SK-N-SH (cell line): ENCODE measurements at regions not wholly inside any gene's neighbourhood (a gene's known extent, or its start where the extent isn't known, plus 50 kb on each side); places are given as distances from the start of the nearest gene placed in this dataset.

Experiments
- CTCF ChIA-PET: fragments of 300-600, 350-600 bp; formaldehyde crosslinking; extraction: SDS; loops from one replicate; lab custom pipeline; 2021; lab: Yijun Ruan, JAX
- POLR2A ChIA-PET: fragments of 350-600 bp; sonication (Branson Sonifier 250); formaldehyde crosslinking; extraction: SDS; loops from one replicate; lab custom pipeline; 2020; ENCODE audit warnings: antibody characterized with exemption, inconsistent platforms; lab: Yijun Ruan, JAX
- DNase-seq: peaks from one replicate; pipeline ENCODE4 v3.0.0; 2012
- H2AFZ ChIP-seq: fragments of 200-600 bp; sonication (generic); 2 replicates; pipeline ENCODE4 v1.8.1; 2016; ENCODE audit warnings: antibody characterized with exemption, mild to moderate bottlenecking, low read depth
- H3F3A ChIP-seq: fragments of 200-600 bp; sonication (generic); replicated peaks from 2 replicates; pipeline ENCODE3; 2016; ENCODE audit warnings: antibody characterized with exemption, mild to moderate bottlenecking; ENCODE audit not compliant: insufficient read depth
- H3K27ac ChIP-seq, 2 experiments: fragments of 200-500 bp in 1 of 2; fragments of 200-600 bp in 1 of 2; sonication (Bioruptor generic) in 1 of 2; sonication (generic), shearing (Covaris generic) in 1 of 2; 2 replicates each; pipeline versions ENCODE4 v1.5.1 to v1.6.1; 2014 to 2016; ENCODE audit warnings: low read depth in 2 of 2, inconsistent platforms in 1 of 2, low read length in 1 of 2, mild to moderate bottlenecking in 1 of 2, mixed read lengths in 1 of 2
- H3K27me3 ChIP-seq: fragments of 200-600 bp; sonication (generic), shearing (Covaris generic); 2 replicates; pipeline ENCODE4 v1.6.1; 2016; ENCODE audit warnings: mixed run types; ENCODE audit not compliant: insufficient read depth
- H3K36me3 ChIP-seq, 2 experiments: fragments of 200-500 bp in 1 of 2; fragments of 200-600 bp in 1 of 2; sonication (Bioruptor generic) in 1 of 2; sonication (generic) in 1 of 2; replicated peaks in 1 of 2; 2 replicates each; pipeline versions ENCODE3 to v1.5.1; 2014 to 2016; ENCODE audit warnings: low read length in 1 of 2, mild to moderate bottlenecking in 1 of 2; ENCODE audit not compliant: insufficient read depth in 2 of 2, control insufficient read depth in 1 of 2
- H3K4me1 ChIP-seq, 2 experiments: fragments of 200-500 bp in 1 of 2; fragments of 200-600 bp in 1 of 2; sonication (Bioruptor generic) in 1 of 2; sonication (generic), shearing (Covaris generic) in 1 of 2; 2 replicates each; pipeline versions ENCODE4 v1.5.1 to v1.6.1; 2014 to 2016; ENCODE audit warnings: low read depth in 1 of 2, low read length in 1 of 2, mixed run types in 1 of 2; ENCODE audit not compliant: insufficient read depth in 2 of 2, control insufficient read depth in 1 of 2
- H3K4me2 ChIP-seq: fragments of 200-600 bp; sonication (generic), shearing (Covaris generic); 2 replicates; pipeline ENCODE4 v1.6.1; 2017; ENCODE audit warnings: mixed run types
- H3K4me3 ChIP-seq, 2 experiments: fragments of 200-500 bp in 1 of 2; fragments of 200-600 bp in 1 of 2; sonication (Bioruptor generic) in 1 of 2; sonication (generic), shearing (Covaris generic) in 1 of 2; 2 replicates each; pipeline versions ENCODE4 v1.5.1 to v1.8.1; 2014 to 2016; ENCODE audit warnings: low read depth in 2 of 2, inconsistent platforms in 1 of 2, low read length in 1 of 2, mild to moderate bottlenecking in 1 of 2, mixed read lengths in 1 of 2, moderate library complexity in 1 of 2
- H3K79me2 ChIP-seq: fragments of 200-600 bp; sonication (generic); 2 replicates; pipeline ENCODE4 v1.8.1; 2017; ENCODE audit warnings: mild to moderate bottlenecking; ENCODE audit not compliant: insufficient read depth
- H3K9ac ChIP-seq: fragments of 200-600 bp; sonication (generic); 2 replicates; pipeline ENCODE4 v1.6.1; 2017; ENCODE audit warnings: mixed run types
- H3K9me2 ChIP-seq: fragments of 200-600 bp; sonication (generic); 2 replicates; pipeline ENCODE4 v1.6.1; 2017; ENCODE audit warnings: mixed run types
- H3K9me3 ChIP-seq: fragments of 200-600 bp; sonication (generic); 2 replicates; pipeline ENCODE4 v1.6.1; 2017; ENCODE audit warnings: mixed run types, mild to moderate bottlenecking, moderate library complexity
- H4K20me1 ChIP-seq: fragments of 200-600 bp; sonication (generic); 2 replicates; pipeline ENCODE4 v1.6.1; 2017; ENCODE audit warnings: mild to moderate bottlenecking, mixed run types; ENCODE audit not compliant: insufficient read depth
- NFIC ChIP-seq: IDR thresholded peaks from 2 replicates; pipeline ENCODE4 v1.4.0; 2012; ENCODE audit warnings: borderline replicate concordance
- POLR2AphosphoS5 ChIP-seq: IDR thresholded peaks from 2 replicates; pipeline ENCODE4 v1.6.1; 2012; ENCODE audit warnings: low read depth, low read length
- RAD21 ChIP-seq: IDR thresholded peaks from 2 replicates; pipeline ENCODE4 v1.6.1; 2012; ENCODE audit warnings: mild to moderate bottlenecking, low read length
- TAF1 ChIP-seq: IDR thresholded peaks from 2 replicates; pipeline ENCODE4 v1.6.1; 2012; ENCODE audit warnings: low read depth, mild to moderate bottlenecking, low read length, moderate library complexity, borderline replicate concordance
- TCF12 ChIP-seq: IDR thresholded peaks from 2 replicates; pipeline ENCODE4 v1.4.0; 2012
- USF1 ChIP-seq: IDR thresholded peaks from 2 replicates; pipeline ENCODE4 v1.4.0; 2012; ENCODE audit warnings: low read depth, borderline replicate concordance
- USF2 ChIP-seq: fragments of 150-350 bp; IDR thresholded peaks from 2 replicates; pipeline ENCODE4 v1.6.1; 2017; ENCODE audit warnings: antibody characterized with exemption, low read length, low read depth, borderline replicate concordance
- WGBS: methylation state at CpG from one replicate; pipeline ENCODE4 v1.1.6; 2017; ENCODE audit warnings: low lambda C conversion rate; 5-methylcytosine and 5-hydroxymethylcytosine counted together
- TF ChIP-seq, protein P1 (sequence below): fragments of 200-600 bp; sonication (generic); IDR thresholded peaks from 2 replicates; pipeline ENCODE4 v1.6.1; 2017; ENCODE audit warnings: antibody characterized with exemption, mild to moderate bottlenecking, moderate library complexity
- TF ChIP-seq, protein P2 (sequence below): IDR thresholded peaks from 2 replicates; pipeline ENCODE4 v1.6.1; 2012; ENCODE audit warnings: mild to moderate bottlenecking, low read depth, low read length, moderate library complexity

DNA sequence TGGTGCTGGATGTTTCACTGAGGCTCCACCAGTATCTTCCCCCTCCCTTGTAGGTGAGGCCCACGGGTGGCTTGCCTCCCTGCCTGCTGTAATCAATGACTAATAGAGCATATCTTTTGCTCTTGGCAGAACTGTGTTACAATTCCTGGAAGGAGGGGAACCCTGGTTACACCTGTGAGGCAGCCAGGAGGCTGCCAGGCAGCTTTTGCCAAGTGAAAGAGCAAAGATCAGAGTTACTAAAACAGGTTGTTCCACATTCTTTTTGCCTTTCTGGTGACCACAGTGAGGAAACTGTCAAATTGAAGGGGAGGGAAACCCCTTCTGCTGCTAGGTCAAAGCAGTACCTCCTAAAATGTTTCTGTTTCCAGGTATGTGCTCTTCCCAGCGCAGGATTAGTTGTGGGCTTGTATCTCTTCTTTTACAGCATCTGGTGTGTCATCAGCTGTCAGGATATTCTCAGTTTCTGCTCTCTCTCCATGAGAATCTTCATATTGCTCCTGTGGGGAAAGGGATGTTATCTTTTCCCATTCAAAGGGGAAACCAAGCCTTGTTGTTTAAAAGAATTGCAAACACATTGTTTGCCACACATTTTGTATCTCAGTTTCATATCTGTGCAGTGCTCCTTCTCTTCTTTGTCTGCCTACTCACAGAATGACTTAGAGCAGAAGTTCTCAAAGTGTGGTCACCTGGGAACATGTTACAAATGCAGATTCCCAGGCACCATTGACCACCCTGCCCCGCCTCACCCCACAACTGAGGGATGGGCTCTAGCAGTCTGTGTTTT lies 137.4 kb upstream of the UMPS start (continued):
- TF ChIP-seq, protein P1, sequence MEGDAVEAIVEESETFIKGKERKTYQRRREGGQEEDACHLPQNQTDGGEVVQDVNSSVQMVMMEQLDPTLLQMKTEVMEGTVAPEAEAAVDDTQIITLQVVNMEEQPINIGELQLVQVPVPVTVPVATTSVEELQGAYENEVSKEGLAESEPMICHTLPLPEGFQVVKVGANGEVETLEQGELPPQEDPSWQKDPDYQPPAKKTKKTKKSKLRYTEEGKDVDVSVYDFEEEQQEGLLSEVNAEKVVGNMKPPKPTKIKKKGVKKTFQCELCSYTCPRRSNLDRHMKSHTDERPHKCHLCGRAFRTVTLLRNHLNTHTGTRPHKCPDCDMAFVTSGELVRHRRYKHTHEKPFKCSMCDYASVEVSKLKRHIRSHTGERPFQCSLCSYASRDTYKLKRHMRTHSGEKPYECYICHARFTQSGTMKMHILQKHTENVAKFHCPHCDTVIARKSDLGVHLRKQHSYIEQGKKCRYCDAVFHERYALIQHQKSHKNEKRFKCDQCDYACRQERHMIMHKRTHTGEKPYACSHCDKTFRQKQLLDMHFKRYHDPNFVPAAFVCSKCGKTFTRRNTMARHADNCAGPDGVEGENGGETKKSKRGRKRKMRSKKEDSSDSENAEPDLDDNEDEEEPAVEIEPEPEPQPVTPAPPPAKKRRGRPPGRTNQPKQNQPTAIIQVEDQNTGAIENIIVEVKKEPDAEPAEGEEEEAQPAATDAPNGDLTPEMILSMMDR = no peak
- TF ChIP-seq, protein P2, sequence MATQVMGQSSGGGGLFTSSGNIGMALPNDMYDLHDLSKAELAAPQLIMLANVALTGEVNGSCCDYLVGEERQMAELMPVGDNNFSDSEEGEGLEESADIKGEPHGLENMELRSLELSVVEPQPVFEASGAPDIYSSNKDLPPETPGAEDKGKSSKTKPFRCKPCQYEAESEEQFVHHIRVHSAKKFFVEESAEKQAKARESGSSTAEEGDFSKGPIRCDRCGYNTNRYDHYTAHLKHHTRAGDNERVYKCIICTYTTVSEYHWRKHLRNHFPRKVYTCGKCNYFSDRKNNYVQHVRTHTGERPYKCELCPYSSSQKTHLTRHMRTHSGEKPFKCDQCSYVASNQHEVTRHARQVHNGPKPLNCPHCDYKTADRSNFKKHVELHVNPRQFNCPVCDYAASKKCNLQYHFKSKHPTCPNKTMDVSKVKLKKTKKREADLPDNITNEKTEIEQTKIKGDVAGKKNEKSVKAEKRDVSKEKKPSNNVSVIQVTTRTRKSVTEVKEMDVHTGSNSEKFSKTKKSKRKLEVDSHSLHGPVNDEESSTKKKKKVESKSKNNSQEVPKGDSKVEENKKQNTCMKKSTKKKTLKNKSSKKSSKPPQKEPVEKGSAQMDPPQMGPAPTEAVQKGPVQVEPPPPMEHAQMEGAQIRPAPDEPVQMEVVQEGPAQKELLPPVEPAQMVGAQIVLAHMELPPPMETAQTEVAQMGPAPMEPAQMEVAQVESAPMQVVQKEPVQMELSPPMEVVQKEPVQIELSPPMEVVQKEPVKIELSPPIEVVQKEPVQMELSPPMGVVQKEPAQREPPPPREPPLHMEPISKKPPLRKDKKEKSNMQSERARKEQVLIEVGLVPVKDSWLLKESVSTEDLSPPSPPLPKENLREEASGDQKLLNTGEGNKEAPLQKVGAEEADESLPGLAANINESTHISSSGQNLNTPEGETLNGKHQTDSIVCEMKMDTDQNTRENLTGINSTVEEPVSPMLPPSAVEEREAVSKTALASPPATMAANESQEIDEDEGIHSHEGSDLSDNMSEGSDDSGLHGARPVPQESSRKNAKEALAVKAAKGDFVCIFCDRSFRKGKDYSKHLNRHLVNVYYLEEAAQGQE = no peak
- TF ChIP-seq USF1 (no peak), NFIC (no peak), RAD21 (no peak), TCF12 (no peak), USF2 (no peak)

DNA sequence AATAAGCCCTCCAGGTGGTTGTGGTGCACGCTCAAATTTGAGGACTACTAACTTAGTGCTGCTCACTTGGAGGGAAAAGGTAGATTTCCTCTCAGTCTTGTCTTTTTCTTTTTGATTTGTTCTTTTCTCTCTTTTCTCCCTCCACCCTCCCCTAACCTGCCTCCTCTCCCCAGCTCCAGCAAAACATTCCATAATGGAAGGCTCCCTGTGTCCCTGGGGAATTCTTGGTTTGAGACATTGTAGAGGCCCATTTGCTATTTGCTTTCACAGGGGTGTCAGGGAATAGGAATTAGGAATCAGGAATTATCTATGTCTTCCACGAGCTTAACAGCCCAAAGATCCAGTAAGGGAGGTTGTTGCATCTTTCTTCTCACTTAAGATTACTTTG lies 136.8 kb upstream of the UMPS start:
- no peak for TF ChIP-seq TCF12
- no peak for TF ChIP-seq POLR2AphosphoS5
- no peak for TF ChIP-seq TAF1
- Histone ChIP-seq H3K36me3 (no peaks in the 10 kb centered on the region), H3K27ac (no peak overlapping the region), H3K4me2 (no peak overlapping the region), H2AFZ (no peak overlapping the region), H3K9me2 (no peaks in the 10 kb centered on the region), H3F3A (no peaks in the 10 kb centered on the region), H3K4me3 (no peak overlapping the region), H3K9ac (no peak overlapping the region), H3K9me3 (no peaks in the 10 kb centered on the region), H4K20me1 (no peaks in the 10 kb centered on the region), H3K4me1 (no peaks in the 10 kb centered on the region; a peak in 1 of 4 replicates), H3K79me2 (no peaks in the 10 kb centered on the region), H3K27me3 (no peaks in the 10 kb centered on the region)
- no peak for DNase-seq
- 76% methylated on average over 2 of the region's 2 CpGs for WGBS
- CTCF ChIA-PET = no interaction called here
- POLR2A ChIA-PET = no interaction called here
